GM23338 (cell line): ENCODE measurements at regions not wholly inside any gene's neighbourhood (a gene's known extent, or its start where the extent isn't known, plus 50 kb on each side); places are given as distances from the start of the nearest gene placed in this dataset.

Source experiments
- EZH2 ChIP-seq: fragments of 200-600 bp; sonication (generic); IDR thresholded peaks from one replicate; pipeline ENCODE4 v1.8.0; 2017; ENCODE audit warnings: antibody characterized with exemption, mild to moderate bottlenecking, low read depth; ENCODE audit not compliant: unreplicated experiment
- TF ChIP-seq, protein P1 (sequence below): IDR thresholded peaks from one replicate; pipeline ENCODE4 v1.6.1; 2018; ENCODE audit warnings: antibody characterized with exemption; ENCODE audit not compliant: unreplicated experiment
- TF ChIP-seq, protein P2 (sequence below), 2 experiments: fragments of 200-600 bp in 1 of 2; sonication (generic) in 1 of 2; conservative IDR thresholded peaks; 2 replicates each; pipeline versions ENCODE4 v1.5.1 to v1.6.1; 2016 to 2017; ENCODE audit warnings: antibody characterized with exemption in 2 of 2, low read depth in 2 of 2, mild to moderate bottlenecking in 2 of 2, moderate library complexity in 1 of 2
- TF ChIP-seq, protein P3 (sequence below): IDR thresholded peaks from 2 replicates; pipeline ENCODE4 v1.6.1; 2016; ENCODE audit warnings: antibody characterized with exemption

DNA sequence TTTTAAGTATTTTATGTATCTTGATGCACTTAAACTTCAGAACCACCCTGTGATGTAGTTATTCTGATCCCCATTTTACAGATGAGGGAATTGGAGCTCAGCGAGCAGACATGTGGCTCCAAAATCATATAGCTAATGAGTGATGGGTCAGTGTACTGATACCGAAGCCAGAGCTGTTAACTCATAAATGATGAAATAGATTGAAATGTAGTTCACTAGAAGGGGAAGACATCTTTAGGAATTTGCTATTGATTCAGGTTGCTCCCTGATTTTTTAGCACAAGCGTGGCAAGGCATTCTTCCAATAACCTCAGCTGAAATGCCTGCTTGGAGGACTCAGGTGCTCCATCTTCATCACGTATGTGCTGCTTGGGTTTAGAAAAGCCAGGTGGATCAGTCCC is 228.8 kb downstream of the PTEN start:
- TF ChIP-seq, protein P1, sequence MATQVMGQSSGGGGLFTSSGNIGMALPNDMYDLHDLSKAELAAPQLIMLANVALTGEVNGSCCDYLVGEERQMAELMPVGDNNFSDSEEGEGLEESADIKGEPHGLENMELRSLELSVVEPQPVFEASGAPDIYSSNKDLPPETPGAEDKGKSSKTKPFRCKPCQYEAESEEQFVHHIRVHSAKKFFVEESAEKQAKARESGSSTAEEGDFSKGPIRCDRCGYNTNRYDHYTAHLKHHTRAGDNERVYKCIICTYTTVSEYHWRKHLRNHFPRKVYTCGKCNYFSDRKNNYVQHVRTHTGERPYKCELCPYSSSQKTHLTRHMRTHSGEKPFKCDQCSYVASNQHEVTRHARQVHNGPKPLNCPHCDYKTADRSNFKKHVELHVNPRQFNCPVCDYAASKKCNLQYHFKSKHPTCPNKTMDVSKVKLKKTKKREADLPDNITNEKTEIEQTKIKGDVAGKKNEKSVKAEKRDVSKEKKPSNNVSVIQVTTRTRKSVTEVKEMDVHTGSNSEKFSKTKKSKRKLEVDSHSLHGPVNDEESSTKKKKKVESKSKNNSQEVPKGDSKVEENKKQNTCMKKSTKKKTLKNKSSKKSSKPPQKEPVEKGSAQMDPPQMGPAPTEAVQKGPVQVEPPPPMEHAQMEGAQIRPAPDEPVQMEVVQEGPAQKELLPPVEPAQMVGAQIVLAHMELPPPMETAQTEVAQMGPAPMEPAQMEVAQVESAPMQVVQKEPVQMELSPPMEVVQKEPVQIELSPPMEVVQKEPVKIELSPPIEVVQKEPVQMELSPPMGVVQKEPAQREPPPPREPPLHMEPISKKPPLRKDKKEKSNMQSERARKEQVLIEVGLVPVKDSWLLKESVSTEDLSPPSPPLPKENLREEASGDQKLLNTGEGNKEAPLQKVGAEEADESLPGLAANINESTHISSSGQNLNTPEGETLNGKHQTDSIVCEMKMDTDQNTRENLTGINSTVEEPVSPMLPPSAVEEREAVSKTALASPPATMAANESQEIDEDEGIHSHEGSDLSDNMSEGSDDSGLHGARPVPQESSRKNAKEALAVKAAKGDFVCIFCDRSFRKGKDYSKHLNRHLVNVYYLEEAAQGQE: no peak
- TF ChIP-seq EZH2: no peak
- TF ChIP-seq, protein P2, sequence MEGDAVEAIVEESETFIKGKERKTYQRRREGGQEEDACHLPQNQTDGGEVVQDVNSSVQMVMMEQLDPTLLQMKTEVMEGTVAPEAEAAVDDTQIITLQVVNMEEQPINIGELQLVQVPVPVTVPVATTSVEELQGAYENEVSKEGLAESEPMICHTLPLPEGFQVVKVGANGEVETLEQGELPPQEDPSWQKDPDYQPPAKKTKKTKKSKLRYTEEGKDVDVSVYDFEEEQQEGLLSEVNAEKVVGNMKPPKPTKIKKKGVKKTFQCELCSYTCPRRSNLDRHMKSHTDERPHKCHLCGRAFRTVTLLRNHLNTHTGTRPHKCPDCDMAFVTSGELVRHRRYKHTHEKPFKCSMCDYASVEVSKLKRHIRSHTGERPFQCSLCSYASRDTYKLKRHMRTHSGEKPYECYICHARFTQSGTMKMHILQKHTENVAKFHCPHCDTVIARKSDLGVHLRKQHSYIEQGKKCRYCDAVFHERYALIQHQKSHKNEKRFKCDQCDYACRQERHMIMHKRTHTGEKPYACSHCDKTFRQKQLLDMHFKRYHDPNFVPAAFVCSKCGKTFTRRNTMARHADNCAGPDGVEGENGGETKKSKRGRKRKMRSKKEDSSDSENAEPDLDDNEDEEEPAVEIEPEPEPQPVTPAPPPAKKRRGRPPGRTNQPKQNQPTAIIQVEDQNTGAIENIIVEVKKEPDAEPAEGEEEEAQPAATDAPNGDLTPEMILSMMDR (conservative IDR thresholded peaks at IDR 0.05; ENCODE audit: low read depth in 2 of 2): no peak
- TF ChIP-seq, protein P3, sequence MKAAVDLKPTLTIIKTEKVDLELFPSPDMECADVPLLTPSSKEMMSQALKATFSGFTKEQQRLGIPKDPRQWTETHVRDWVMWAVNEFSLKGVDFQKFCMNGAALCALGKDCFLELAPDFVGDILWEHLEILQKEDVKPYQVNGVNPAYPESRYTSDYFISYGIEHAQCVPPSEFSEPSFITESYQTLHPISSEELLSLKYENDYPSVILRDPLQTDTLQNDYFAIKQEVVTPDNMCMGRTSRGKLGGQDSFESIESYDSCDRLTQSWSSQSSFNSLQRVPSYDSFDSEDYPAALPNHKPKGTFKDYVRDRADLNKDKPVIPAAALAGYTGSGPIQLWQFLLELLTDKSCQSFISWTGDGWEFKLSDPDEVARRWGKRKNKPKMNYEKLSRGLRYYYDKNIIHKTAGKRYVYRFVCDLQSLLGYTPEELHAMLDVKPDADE: no peak
